BLaER1 treated with 17β-estradiol and CSF1 and Interleukin-3, amounts not matched to agents 10 nM and 100 nM (cell line): ENCODE measurements at regions not wholly inside any gene's neighbourhood (a gene's known extent, or its start where the extent isn't known, plus 50 kb on each side); places are given as distances from the start of the nearest gene placed in this dataset.
A peak's percentile ranks its signal among the peaks of the same experiment; 100 is the strongest.

Source experiments
- H3K27ac ChIP-seq, 11 experiments: shearing (Covaris generic); formaldehyde crosslinking; 2 replicates each; pipeline ENCODE4 v1.8.1; 2022
- H3K27me3 ChIP-seq, 11 experiments: shearing (Covaris generic); formaldehyde crosslinking; 2 replicates each; pipeline ENCODE4 v1.8.1; 2022
- H3K36me3 ChIP-seq, 11 experiments: shearing (Covaris generic); formaldehyde crosslinking; 2 replicates each; pipeline ENCODE4 v1.8.1; 2022
- H3K4me1 ChIP-seq, 10 experiments: shearing (Covaris generic); formaldehyde crosslinking; 2 replicates each; pipeline ENCODE4 v1.8.1; 2022
- H3K4me2 ChIP-seq, 11 experiments: shearing (Covaris generic); formaldehyde crosslinking; 2 replicates each; pipeline ENCODE4 v1.8.1; 2022
- H3K4me3 ChIP-seq, 10 experiments: shearing (Covaris generic); formaldehyde crosslinking; 2 replicates each; pipeline ENCODE4 v1.8.1; 2022
- H3K9ac ChIP-seq, 11 experiments: shearing (Covaris generic); formaldehyde crosslinking; 2 replicates each; pipeline ENCODE4 v1.8.1; 2022
- H3K9me3 ChIP-seq, 11 experiments: shearing (Covaris generic); formaldehyde crosslinking; replicated peaks in 1 of 11; 2 replicates each; pipeline ENCODE4 v1.8.1; 2022
- H4K20me1 ChIP-seq, 11 experiments: shearing (Covaris generic); formaldehyde crosslinking; 2 replicates each; pipeline ENCODE4 v1.8.1; 2022
- Cebpa-rat ChIP-seq, 11 experiments: shearing (Covaris generic); IDR thresholded peaks; 2 replicates each; pipeline ENCODE4 v1.8.1; 2022

DNA sequence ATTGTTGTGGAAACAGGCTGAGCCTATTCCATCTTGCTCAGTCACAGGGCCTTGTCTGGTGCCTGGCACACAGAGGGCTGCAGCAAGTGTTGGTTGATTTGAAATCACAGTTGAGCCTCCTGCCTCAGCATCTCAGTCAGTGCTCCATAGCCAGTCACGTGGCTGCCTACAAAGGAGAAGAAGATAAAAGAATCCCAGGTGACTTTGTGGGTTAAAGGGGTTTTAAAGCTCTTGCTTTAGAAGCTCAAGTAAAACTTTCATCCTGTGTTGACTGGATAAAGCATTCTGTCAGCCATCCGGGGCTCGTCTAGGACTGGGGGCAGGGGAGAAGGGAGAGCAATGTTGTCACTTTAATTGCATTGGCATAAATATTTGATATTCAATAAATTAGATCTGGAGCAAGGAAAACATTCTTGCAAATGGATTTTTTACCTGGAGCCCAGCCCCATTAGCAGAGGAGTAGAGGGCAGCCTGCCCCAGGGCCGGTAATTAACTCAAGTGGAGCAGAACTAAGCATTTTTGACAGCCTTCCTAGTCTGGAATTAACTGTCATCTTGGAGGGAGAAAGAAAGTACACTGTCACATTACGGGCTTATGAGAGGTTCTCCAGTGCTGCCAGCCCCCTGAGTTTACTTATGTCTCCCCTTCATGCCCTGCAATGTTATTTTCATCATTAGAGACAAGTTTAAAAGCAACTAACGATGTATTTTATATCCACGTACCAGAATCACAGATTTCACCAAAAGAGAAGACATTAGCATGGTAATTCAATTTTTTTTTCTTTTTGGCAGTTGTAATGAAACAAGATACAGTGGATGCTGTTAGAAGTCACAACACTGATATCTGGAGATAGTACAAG, 71.7 kb upstream of the GTSF1L start:
- no peak overlapping the region for H3K9ac ChIP-seq
- H3K27ac ChIP-seq = no peak overlapping the region
- peak overlapping the region; percentile 4 to 58 (median 50); a peak in 19 of 22 replicates for H3K4me2 ChIP-seq

GRCh38 chr20:43794326-43794725, 67.5 kb upstream of the GTSF1L start:
- Histone ChIP-seq H4K20me1 (no peaks in the 10 kb centered on the region), H3K27ac (no peak overlapping the region), H3K4me1 (peaks cover 5 to 12% (median 9%) of the 10 kb centered on the region in 10 experiments; a peak in 19 of 20 replicates), H3K9me3 (peaks cover 15 to 33% (median 18%) of the 10 kb centered on the region in 11 experiments), H3K4me3 (no peak overlapping the region), H3K36me3 (no peaks in the 10 kb centered on the region), H3K9ac (no peak overlapping the region), H3K27me3 (no peaks in the 10 kb centered on the region), H3K4me2 (no peak overlapping the region)
- TF ChIP-seq Cebpa-rat (IDR thresholded peaks at IDR 0.05) = no peak

More for the DNA sequence above, 71.7 kb upstream of the GTSF1L start:
- TF ChIP-seq Cebpa-rat (IDR thresholded peaks at IDR 0.05) = no peak
- Histone ChIP-seq H3K4me3 (no peak overlapping the region), H3K9me3 (peaks cover 8 to 28% (median 11%) of the 10 kb centered on the region in 11 experiments; a peak in 20 of 22 replicates), H3K36me3 (no peaks in the 10 kb centered on the region), H4K20me1 (no peaks in the 10 kb centered on the region), H3K4me1 (peaks cover 20 to 24% (median 23%) of the 10 kb centered on the region in 10 experiments), H3K27me3 (no peaks in the 10 kb centered on the region)

- Histone ChIP-seq H3K27ac (no peak overlapping the region), H3K4me1 (peaks cover 0 to 4% (median 0%) of the 10 kb centered on the region in 10 experiments; a peak in 2 of 20 replicates), H3K4me3 (no peak overlapping the region), H3K9ac (no peak overlapping the region), H3K9me3 (peaks cover 12 to 20% (median 16%) of the 10 kb centered on the region in 11 experiments), H3K4me2 (no peak overlapping the region), H4K20me1 (no peaks in the 10 kb centered on the region), H3K27me3 (no peaks in the 10 kb centered on the region), H3K36me3 (no peaks in the 10 kb centered on the region)
- no peak for TF ChIP-seq Cebpa-rat (IDR thresholded peaks at IDR 0.05)
Measured at GRCh38 chr20:43789593-43789992, 62.8 kb upstream of the GTSF1L start.

DNA sequence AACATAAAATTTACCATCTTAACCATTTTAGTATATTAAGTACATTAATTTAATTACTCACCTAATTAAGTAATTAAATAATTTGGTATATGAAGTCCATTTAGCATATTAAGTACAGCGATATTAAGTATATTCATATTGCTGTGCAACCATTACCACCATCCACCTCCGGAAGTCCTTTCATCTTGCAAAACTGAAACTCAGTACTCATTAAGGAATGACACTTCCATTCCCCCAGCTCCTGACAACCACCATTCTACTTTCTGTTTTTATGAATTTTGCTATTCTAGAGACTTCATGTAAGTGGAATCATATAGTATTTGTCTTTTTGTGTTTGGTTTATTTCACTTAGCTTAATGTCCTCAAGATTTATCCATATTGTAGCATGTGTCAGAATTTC, 61.1 kb upstream of the GTSF1L start:
- H3K4me1 ChIP-seq = peaks cover 0 to 8% (median 2%) of the 10 kb centered on the region in 10 experiments; a peak in 17 of 20 replicates
- no peak overlapping the region for H3K27ac ChIP-seq
- no peak overlapping the region for H3K4me2 ChIP-seq
- H3K9ac ChIP-seq = no peak overlapping the region
- no peak for TF ChIP-seq Cebpa-rat (IDR thresholded peaks at IDR 0.05)
- H3K9me3 ChIP-seq = peaks cover 15 to 24% (median 16%) of the 10 kb centered on the region in 11 experiments
- no peaks in the 10 kb centered on the region for H3K36me3 ChIP-seq
- H3K27me3 ChIP-seq = no peaks in the 10 kb centered on the region
- H3K4me3 ChIP-seq = no peak overlapping the region
- H4K20me1 ChIP-seq = no peaks in the 10 kb centered on the region

DNA sequence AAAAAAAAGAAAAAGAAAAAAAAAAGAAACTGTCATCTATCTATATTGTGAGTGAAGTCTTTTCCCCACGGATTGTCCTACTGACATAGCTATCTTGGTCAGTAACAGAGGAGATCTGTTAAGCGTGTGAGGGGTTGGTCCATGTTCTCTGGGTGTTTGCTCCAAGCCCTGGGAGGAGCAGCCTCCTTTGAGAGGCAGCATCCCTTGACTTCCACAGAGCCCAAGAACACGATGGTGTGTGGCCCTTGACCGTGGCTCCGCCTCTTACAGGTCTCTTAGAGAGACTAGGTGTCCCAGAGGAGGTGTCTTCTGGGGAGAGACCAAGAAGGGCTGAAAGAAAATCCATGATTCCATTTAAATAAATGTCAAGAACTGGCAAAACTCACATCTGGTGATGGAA, 60.1 kb upstream of the GTSF1L start:
- H3K27ac ChIP-seq = peak overlapping the region in 1 of 11 experiments; percentile 12; a peak in 1 of 22 replicates
- no peaks in the 10 kb centered on the region for H4K20me1 ChIP-seq
- H3K4me1 ChIP-seq = peaks cover 8 to 19% (median 13%) of the 10 kb centered on the region in 10 experiments; a peak in 19 of 20 replicates
- no peak overlapping the region for H3K9ac ChIP-seq
- H3K27me3 ChIP-seq = no peaks in the 10 kb centered on the region
- peaks cover 7 to 26% (median 11%) of the 10 kb centered on the region in 11 experiments; a peak in 21 of 22 replicates for H3K9me3 ChIP-seq
- TF ChIP-seq Cebpa-rat (IDR thresholded peaks at IDR 0.05) = no peak
- no peak overlapping the region for H3K4me3 ChIP-seq
- H3K36me3 ChIP-seq = no peaks in the 10 kb centered on the region
- H3K4me2 ChIP-seq = no peak overlapping the region

GRCh38 chr20:43781215-43781614, 54.4 kb upstream of the GTSF1L start:
- no peak for TF ChIP-seq Cebpa-rat (IDR thresholded peaks at IDR 0.05)
- Histone ChIP-seq H3K27ac (peak overlapping the region in 9 of 11 experiments; percentile 30 to 76 (median 67); a peak in 17 of 22 replicates), H3K27me3 (no peaks in the 10 kb centered on the region), H3K4me2 (peak overlapping the region in 10 of 11 experiments; percentile 32 to 76 (median 57); a peak in 15 of 22 replicates), H3K9me3 (peaks cover 43 to 57% (median 47%) of the 10 kb centered on the region in 11 experiments), H3K4me1 (peaks cover 8 to 31% (median 25%) of the 10 kb centered on the region in 10 experiments; a peak in 19 of 20 replicates), H3K36me3 (no peaks in the 10 kb centered on the region), H4K20me1 (no peaks in the 10 kb centered on the region), H3K9ac (peak overlapping the region in 1 of 11 experiments; percentile 11; a peak in 1 of 22 replicates), H3K4me3 (no peak overlapping the region)

- H3K4me1 ChIP-seq = peaks cover 8 to 31% (median 25%) of the 10 kb centered on the region in 10 experiments; a peak in 19 of 20 replicates
- H3K4me2 ChIP-seq = no peak overlapping the region
- TF ChIP-seq Cebpa-rat (IDR thresholded peaks at IDR 0.05) = no peak
- H4K20me1 ChIP-seq = no peaks in the 10 kb centered on the region
- H3K27me3 ChIP-seq = no peaks in the 10 kb centered on the region
- H3K9me3 ChIP-seq = peaks cover 43 to 55% (median 47%) of the 10 kb centered on the region in 11 experiments
- no peaks in the 10 kb centered on the region for H3K36me3 ChIP-seq
- no peak overlapping the region for H3K9ac ChIP-seq
- H3K27ac ChIP-seq = no peak overlapping the region
- H3K4me3 ChIP-seq = no peak overlapping the region
Measured at GRCh38 chr20:43778375-43778774, 51.6 kb upstream of the GTSF1L start.

DNA sequence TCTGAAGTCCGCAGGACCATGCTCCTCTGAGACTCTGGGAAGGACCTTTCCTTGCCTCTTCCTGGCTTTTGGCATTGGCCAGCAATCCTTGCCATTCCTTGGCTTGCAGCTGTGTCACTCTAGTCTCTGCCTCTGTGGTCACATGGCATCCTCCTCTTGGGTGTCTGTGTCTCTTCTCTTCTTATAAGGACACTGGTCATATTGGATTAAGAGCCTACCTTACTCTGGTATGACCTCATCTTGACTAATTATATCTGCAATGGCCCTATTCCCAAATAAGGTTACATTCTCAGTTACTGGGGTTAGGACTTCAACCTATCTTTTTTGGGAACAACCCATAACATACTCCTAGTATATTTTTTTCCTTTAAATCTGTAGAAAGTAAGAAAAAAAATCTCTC, 49.9 kb upstream of the GTSF1L start:
- Histone ChIP-seq H3K9me3 (peaks cover 37 to 59% (median 45%) of the 10 kb centered on the region in 11 experiments), H3K4me2 (no peak overlapping the region), H3K27ac (no peak overlapping the region), H3K36me3 (no peaks in the 10 kb centered on the region), H3K4me1 (peaks cover 0 to 19% (median 10%) of the 10 kb centered on the region in 10 experiments; a peak in 17 of 20 replicates), H3K4me3 (no peak overlapping the region), H3K27me3 (no peaks in the 10 kb centered on the region), H4K20me1 (no peaks in the 10 kb centered on the region), H3K9ac (no peak overlapping the region)
- TF ChIP-seq Cebpa-rat (IDR thresholded peaks at IDR 0.05) = no peak
